ENCODE measurements at regions not wholly inside any gene's neighbourhood (a gene's known extent, or its start where the extent isn't known, plus 50 kb on each side); places are given as distances from the start of the nearest gene placed in this dataset.

- no peak for TF ChIP-seq POLR2AphosphoS5 (IDR thresholded peaks at IDR 0.05; ENCODE audit: low read depth, low read length)
- no peak for TF ChIP-seq FOXP2 (optimal IDR thresholded peaks at IDR 0.05; ENCODE audit: borderline replicate concordance, extremely low read depth, extremely low read length, insufficient read depth)
- no peak for TF ChIP-seq REST (IDR thresholded peaks at IDR 0.05; ENCODE audit: insufficient read depth in 1 of 2, low read depth in 2 of 2, low read length in 2 of 2)
- TF ChIP-seq TAF1 (IDR thresholded peaks at IDR 0.05; ENCODE audit: borderline replicate concordance, insufficient read depth, low read length), result no peak
- no peak for TF ChIP-seq SIN3A (IDR thresholded peaks at IDR 0.05; ENCODE audit: borderline replicate concordance, insufficient read depth, low read length)
These were observed 71.7 kb upstream of the ASB18 start for GRCh38 chr2:236335696-236336574.

- TF ChIP-seq TAF1 (IDR thresholded peaks at IDR 0.05; ENCODE audit: borderline replicate concordance, insufficient read depth, low read length) (no peak), FOXP2 (optimal IDR thresholded peaks at IDR 0.05; ENCODE audit: borderline replicate concordance, extremely low read depth, extremely low read length, insufficient read depth) (no peak), POLR2AphosphoS5 (IDR thresholded peaks at IDR 0.05; ENCODE audit: low read depth, low read length) (no peak), REST (IDR thresholded peaks at IDR 0.05; ENCODE audit: insufficient read depth in 1 of 2, low read depth in 2 of 2, low read length in 2 of 2) (no peak), SIN3A (IDR thresholded peaks at IDR 0.05; ENCODE audit: borderline replicate concordance, insufficient read depth, low read length) (no peak)
These were observed 72.6 kb upstream of the ASB18 start for GRCh38 chr2:236336575-236337464.

- no peak for TF ChIP-seq REST (IDR thresholded peaks at IDR 0.05; ENCODE audit: insufficient read depth in 1 of 2, low read depth in 2 of 2, low read length in 2 of 2)
These were observed 73.5 kb upstream of the ASB18 start for GRCh38 chr2:236337465-236338325.

- TF ChIP-seq REST (IDR thresholded peaks at IDR 0.05; ENCODE audit: insufficient read depth in 1 of 2, low read depth in 2 of 2, low read length in 2 of 2) (no peak), SIN3A (IDR thresholded peaks at IDR 0.05; ENCODE audit: borderline replicate concordance, insufficient read depth, low read length) (no peak), FOXP2 (optimal IDR thresholded peaks at IDR 0.05; ENCODE audit: borderline replicate concordance, extremely low read depth, extremely low read length, insufficient read depth) (no peak), POLR2AphosphoS5 (IDR thresholded peaks at IDR 0.05; ENCODE audit: low read depth, low read length) (no peak), TAF1 (IDR thresholded peaks at IDR 0.05; ENCODE audit: borderline replicate concordance, insufficient read depth, low read length) (no peak)
These were observed 74.4 kb upstream of the ASB18 start for GRCh38 chr2:236338495-236339184.
